ENCODE measurements at regions not wholly inside any gene's neighbourhood (a gene's known extent, or its start where the extent isn't known, plus 50 kb on each side); places are given as distances from the start of the nearest gene placed in this dataset.
A peak's percentile ranks its signal among the peaks of the same experiment; 100 is the strongest.

DNA sequence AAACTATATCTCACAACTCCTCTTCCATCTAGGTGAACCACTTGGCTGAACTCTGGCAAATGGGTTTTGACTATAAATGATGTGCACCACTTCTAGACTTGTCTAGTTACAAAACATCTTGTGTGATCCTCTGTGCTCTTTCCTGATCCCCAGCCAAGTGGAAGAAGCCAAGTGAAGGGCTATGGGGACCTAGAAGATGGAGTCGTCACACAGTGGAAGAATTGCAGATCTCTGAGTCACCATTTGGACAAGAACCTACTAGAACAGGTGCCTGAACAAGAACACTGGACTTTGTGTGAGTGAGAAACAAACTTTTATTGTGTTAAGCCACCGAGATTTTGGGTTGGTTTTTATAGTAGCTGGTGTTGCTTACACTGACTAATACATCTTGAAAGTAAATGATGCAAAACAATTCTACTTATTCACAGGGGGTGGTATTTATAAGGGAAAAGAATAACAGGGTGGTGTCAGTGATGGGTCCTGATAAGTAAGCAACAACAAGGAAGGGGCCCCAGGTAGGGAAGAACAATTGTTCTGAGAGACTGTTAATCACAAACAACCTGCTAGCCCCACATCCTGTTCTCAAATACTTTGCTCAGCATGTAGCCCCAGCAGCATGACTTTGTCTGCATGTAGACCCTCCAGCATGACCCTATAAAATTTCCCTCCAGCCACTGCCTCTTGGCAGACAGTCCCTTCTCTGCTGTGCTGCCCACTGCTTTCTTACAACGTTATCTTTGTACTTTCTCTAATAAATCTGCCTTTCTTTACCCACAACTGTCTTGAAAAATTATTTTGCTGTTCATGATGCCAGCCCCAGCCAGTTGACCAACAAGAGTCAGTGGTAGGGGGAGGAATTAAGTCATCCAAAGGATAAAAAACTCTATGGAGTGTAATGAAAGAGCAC lies 280.7 kb upstream of the PLET1 start:
- TF ChIP-seq POU2F2 (IDR thresholded peaks at IDR 0.05; ENCODE audit: low read depth, low read length) = no peak
- TF ChIP-seq POLR2AphosphoS5 (IDR thresholded peaks at IDR 0.05; ENCODE audit: low read depth, low read length) = no peak
- TF ChIP-seq POLR2A (IDR thresholded peaks at IDR 0.05; ENCODE audit: low read depth, low read length) = no peak
- no peak for TF ChIP-seq PAX5 (IDR thresholded peaks at IDR 0.05; ENCODE audit: insufficient read depth, low read length, severe bottlenecking)
- TF ChIP-seq SPI1 (IDR thresholded peaks at IDR 0.05; ENCODE audit: low read depth, low read length) = no peak
- TF ChIP-seq TAF1 (IDR thresholded peaks at IDR 0.05; ENCODE audit: low read depth, low read length) = no peak
- no peak for DNase-seq (ENCODE audit: insufficient read length, low spot score)
- no peak for FAIRE-seq

- TF ChIP-seq TAF1 (IDR thresholded peaks at IDR 0.05; ENCODE audit: low read depth, low read length) (no peak), SPI1 (IDR thresholded peaks at IDR 0.05; ENCODE audit: low read depth, low read length) (no peak), POU2F2 (IDR thresholded peaks at IDR 0.05; ENCODE audit: low read depth, low read length) (no peak), PAX5 (IDR thresholded peaks at IDR 0.05; ENCODE audit: insufficient read depth, low read length, severe bottlenecking) (no peak)
Observed at GRCh38 chr11:112542479-112542878, 281.8 kb upstream of the PLET1 start.

GRCh38 chr11:112543390-112543789 lies 282.7 kb upstream of the PLET1 start:
- DNase-seq (ENCODE audit: insufficient read length, low spot score) = no peak
- no peak for TF ChIP-seq POLR2A (IDR thresholded peaks at IDR 0.05; ENCODE audit: low read depth, low read length)
- TF ChIP-seq SPI1 (IDR thresholded peaks at IDR 0.05; ENCODE audit: low read depth, low read length) = no peak
- TF ChIP-seq POU2F2 (IDR thresholded peaks at IDR 0.05; ENCODE audit: low read depth, low read length) = no peak
- no peak for TF ChIP-seq TAF1 (IDR thresholded peaks at IDR 0.05; ENCODE audit: low read depth, low read length)
- no peak for TF ChIP-seq PAX5 (IDR thresholded peaks at IDR 0.05; ENCODE audit: insufficient read depth, low read length, severe bottlenecking)
- no peak for TF ChIP-seq POLR2AphosphoS5 (IDR thresholded peaks at IDR 0.05; ENCODE audit: low read depth, low read length)
- FAIRE-seq = no peak

More at GRCh38 chr11:112542479-112542878, 281.8 kb upstream of the PLET1 start:
- DNase-seq (ENCODE audit: insufficient read length, low spot score) = no peak
- FAIRE-seq = no peak

DNA sequence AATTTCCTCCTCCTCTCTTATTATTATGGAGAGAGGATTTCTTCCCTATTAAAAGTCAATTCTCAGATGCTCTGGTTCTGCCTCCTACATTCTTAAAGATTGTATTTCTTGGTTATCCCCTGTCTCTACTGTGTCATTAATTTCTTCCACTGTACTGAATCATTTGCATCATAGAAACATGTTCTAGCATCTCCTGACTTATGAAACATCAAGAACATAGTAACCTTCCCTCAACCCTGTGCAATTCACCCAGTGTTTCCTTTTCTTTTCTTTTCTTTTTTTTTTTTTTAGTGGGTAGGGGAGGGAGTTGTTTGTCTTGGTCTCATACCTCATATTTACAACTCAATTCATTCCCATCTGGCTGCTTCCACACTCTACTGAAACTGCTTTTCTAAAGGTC lies 288.0 kb upstream of the PLET1 start:
- no peak for DNase-seq (ENCODE audit: insufficient read length, low spot score)
- no peak for TF ChIP-seq PAX5 (IDR thresholded peaks at IDR 0.05; ENCODE audit: insufficient read depth, low read length, severe bottlenecking)
- TF ChIP-seq SPI1 (IDR thresholded peaks at IDR 0.05; ENCODE audit: low read depth, low read length) = no peak
- TF ChIP-seq POU2F2 (IDR thresholded peaks at IDR 0.05; ENCODE audit: low read depth, low read length) = no peak
- TF ChIP-seq POLR2A (IDR thresholded peaks at IDR 0.05; ENCODE audit: low read depth, low read length) = no peak
- no peak for TF ChIP-seq TAF1 (IDR thresholded peaks at IDR 0.05; ENCODE audit: low read depth, low read length)
- TF ChIP-seq POLR2AphosphoS5 (IDR thresholded peaks at IDR 0.05; ENCODE audit: low read depth, low read length) = no peak
- FAIRE-seq = no peak

- TF ChIP-seq POLR2AphosphoS5 (IDR thresholded peaks at IDR 0.05; ENCODE audit: low read depth, low read length) (no peak), TAF1 (IDR thresholded peaks at IDR 0.05; ENCODE audit: low read depth, low read length) (no peak), POLR2A (IDR thresholded peaks at IDR 0.05; ENCODE audit: low read depth, low read length) (no peak), PAX5 (IDR thresholded peaks at IDR 0.05; ENCODE audit: insufficient read depth, low read length, severe bottlenecking) (no peak), POU2F2 (IDR thresholded peaks at IDR 0.05; ENCODE audit: low read depth, low read length) (no peak), SPI1 (IDR thresholded peaks at IDR 0.05; ENCODE audit: low read depth, low read length) (no peak)
- no peak for DNase-seq (ENCODE audit: insufficient read length, low spot score)
- no peak for FAIRE-seq
Observed at GRCh38 chr11:112553205-112553731, 292.6 kb upstream of the PLET1 start.

- TF ChIP-seq POLR2AphosphoS5 (IDR thresholded peaks at IDR 0.05; ENCODE audit: low read depth, low read length) = no peak
- TF ChIP-seq PAX5 (IDR thresholded peaks at IDR 0.05; ENCODE audit: insufficient read depth, low read length, severe bottlenecking) = no peak
- no peak for TF ChIP-seq POU2F2 (IDR thresholded peaks at IDR 0.05; ENCODE audit: low read depth, low read length)
- TF ChIP-seq SPI1 (IDR thresholded peaks at IDR 0.05; ENCODE audit: low read depth, low read length) = no peak
- TF ChIP-seq TAF1 (IDR thresholded peaks at IDR 0.05; ENCODE audit: low read depth, low read length) = no peak
- TF ChIP-seq POLR2A (IDR thresholded peaks at IDR 0.05; ENCODE audit: low read depth, low read length) = no peak
- FAIRE-seq (no peak), DNase-seq (ENCODE audit: insufficient read length, low spot score) (no peak)
Observed at GRCh38 chr11:112554586-112554985, 293.9 kb upstream of the PLET1 start.

- peak; percentile 86 for FAIRE-seq
- DNase-seq (ENCODE audit: insufficient read length, low spot score) = peak; percentile 35
- TF ChIP-seq POLR2A (IDR thresholded peaks at IDR 0.05; ENCODE audit: low read depth, low read length) (no peak), SPI1 (IDR thresholded peaks at IDR 0.05; ENCODE audit: low read depth, low read length) (no peak), POU2F2 (IDR thresholded peaks at IDR 0.05; ENCODE audit: low read depth, low read length) (no peak), TAF1 (IDR thresholded peaks at IDR 0.05; ENCODE audit: low read depth, low read length) (no peak), POLR2AphosphoS5 (IDR thresholded peaks at IDR 0.05; ENCODE audit: low read depth, low read length) (no peak), PAX5 (IDR thresholded peaks at IDR 0.05; ENCODE audit: insufficient read depth, low read length, severe bottlenecking) (no peak)
Observed at GRCh38 chr11:112555491-112556364, 295.1 kb upstream of the PLET1 start.

DNA sequence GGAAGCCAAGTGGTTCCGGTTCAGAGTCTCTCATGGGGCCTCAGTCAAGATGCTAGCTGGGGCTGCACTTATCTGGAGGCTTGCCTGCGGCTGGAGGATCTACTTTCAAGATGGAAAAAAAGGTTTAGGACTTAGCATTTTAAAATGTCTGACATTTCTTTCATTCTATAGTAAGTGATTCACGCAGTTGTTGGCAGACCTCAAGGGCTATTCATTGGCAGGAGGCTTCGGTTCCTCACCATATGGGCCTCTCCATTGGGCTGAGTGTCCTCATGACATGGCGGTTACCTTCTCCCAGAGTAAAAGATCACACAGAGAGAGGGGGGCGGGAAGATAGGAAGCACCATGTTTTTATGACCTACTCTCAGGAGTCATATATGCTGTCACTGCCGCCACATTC lies 298.0 kb upstream of the PLET1 start:
- FAIRE-seq (no peak), DNase-seq (ENCODE audit: insufficient read length, low spot score) (no peak)
- no peak for TF ChIP-seq SPI1 (IDR thresholded peaks at IDR 0.05; ENCODE audit: low read depth, low read length)
- no peak for TF ChIP-seq POLR2AphosphoS5 (IDR thresholded peaks at IDR 0.05; ENCODE audit: low read depth, low read length)
- no peak for TF ChIP-seq PAX5 (IDR thresholded peaks at IDR 0.05; ENCODE audit: insufficient read depth, low read length, severe bottlenecking)
- no peak for TF ChIP-seq POU2F2 (IDR thresholded peaks at IDR 0.05; ENCODE audit: low read depth, low read length)
- no peak for TF ChIP-seq TAF1 (IDR thresholded peaks at IDR 0.05; ENCODE audit: low read depth, low read length)
- no peak for TF ChIP-seq POLR2A (IDR thresholded peaks at IDR 0.05; ENCODE audit: low read depth, low read length)

DNA sequence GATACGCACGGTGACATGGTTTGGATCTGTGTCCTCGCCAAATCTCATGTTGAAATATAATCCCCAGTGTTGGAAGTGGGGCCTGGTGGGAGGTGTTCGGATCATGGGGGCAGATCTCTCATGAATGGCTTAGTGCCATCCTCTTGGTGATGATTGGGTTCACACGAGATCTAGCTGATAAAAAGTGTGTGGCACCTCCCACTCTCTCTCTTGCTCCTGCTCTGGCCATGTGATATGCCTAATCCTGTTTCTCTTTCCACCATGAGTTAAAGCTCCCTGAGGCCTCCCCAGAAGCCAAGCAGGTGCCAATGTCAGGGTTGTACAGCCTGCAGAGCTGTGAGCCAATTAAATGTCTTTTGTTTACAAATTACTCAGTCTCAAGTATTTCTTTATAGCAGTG lies 303.1 kb upstream of the PLET1 start:
- TF ChIP-seq TAF1 (IDR thresholded peaks at IDR 0.05; ENCODE audit: low read depth, low read length) = no peak
- DNase-seq (ENCODE audit: insufficient read length, low spot score) = no peak
- FAIRE-seq = no peak

All from GM12891 (cell line).